ENCODE measurements at regions not wholly inside any gene's neighbourhood (a gene's known extent, or its start where the extent isn't known, plus 50 kb on each side); places are given as distances from the start of the nearest gene placed in this dataset.

DNA sequence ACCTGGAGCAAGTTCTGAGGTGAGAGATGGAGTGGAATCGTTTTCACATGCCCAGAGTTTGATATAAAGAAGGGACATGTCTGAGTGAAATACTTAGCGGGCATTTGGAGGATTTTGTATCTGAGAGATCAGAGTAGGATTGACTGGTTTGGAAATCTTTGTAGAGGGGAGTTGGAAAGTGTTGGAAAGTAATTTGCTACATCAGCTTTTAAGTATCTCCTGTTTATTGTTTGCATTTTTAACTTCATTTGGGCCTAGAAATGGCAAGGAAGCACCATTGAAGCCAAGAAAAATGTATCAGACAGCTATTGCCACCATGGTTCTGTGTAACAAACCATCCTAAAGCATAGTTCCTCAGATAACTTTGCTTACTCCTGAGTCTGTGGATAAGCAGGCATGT lies 1015.1 kb upstream of the EEF2KMT start:
- no peak for TF ChIP-seq SUZ12 (IDR thresholded peaks at IDR 0.05; ENCODE audit: extremely low read depth, insufficient read depth, insufficient read length)
- no peak for TF ChIP-seq ZNF274 (IDR thresholded peaks at IDR 0.05; ENCODE audit: low read depth, low read length)
